ENCODE measurements at regions not wholly inside any gene's neighbourhood (a gene's known extent, or its start where the extent isn't known, plus 50 kb on each side); places are given as distances from the start of the nearest gene placed in this dataset.

GRCh38 chr7:101747053-101747878, 70.2 kb upstream of the CUX1 start:
- TF ChIP-seq, protein P1, sequence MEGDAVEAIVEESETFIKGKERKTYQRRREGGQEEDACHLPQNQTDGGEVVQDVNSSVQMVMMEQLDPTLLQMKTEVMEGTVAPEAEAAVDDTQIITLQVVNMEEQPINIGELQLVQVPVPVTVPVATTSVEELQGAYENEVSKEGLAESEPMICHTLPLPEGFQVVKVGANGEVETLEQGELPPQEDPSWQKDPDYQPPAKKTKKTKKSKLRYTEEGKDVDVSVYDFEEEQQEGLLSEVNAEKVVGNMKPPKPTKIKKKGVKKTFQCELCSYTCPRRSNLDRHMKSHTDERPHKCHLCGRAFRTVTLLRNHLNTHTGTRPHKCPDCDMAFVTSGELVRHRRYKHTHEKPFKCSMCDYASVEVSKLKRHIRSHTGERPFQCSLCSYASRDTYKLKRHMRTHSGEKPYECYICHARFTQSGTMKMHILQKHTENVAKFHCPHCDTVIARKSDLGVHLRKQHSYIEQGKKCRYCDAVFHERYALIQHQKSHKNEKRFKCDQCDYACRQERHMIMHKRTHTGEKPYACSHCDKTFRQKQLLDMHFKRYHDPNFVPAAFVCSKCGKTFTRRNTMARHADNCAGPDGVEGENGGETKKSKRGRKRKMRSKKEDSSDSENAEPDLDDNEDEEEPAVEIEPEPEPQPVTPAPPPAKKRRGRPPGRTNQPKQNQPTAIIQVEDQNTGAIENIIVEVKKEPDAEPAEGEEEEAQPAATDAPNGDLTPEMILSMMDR (IDR thresholded peaks at IDR 0.05) = no peak
- TF ChIP-seq EP300 (IDR thresholded peaks at IDR 0.05) (no peak), POLR2AphosphoS5 (IDR thresholded peaks at IDR 0.05) (no peak)

Measured in esophagus muscularis mucosa (tissue), 4 donors.